Mesothelial cell of epicardium (in vitro differentiated cells): ENCODE measurements at regions not wholly inside any gene's neighbourhood (a gene's known extent, or its start where the extent isn't known, plus 50 kb on each side); places are given as distances from the start of the nearest gene placed in this dataset.

Experiments
- DNase-seq, 2 experiments: peaks; one replicate each; pipeline ENCODE4 v3.0.0; 2021; ENCODE audit warnings: low spot score in 2 of 2; ENCODE audit not compliant: unreplicated experiment in 2 of 2
- H3K27ac Mint-ChIP-seq: 2 replicates; pipeline ENCODE4 v1.8.0; 2021; ENCODE audit warnings: mixed read lengths
- H3K27me3 Mint-ChIP-seq: 2 replicates; pipeline ENCODE4 v1.8.0; 2021; ENCODE audit warnings: low read depth, mixed read lengths
- H3K36me3 Mint-ChIP-seq: 2 replicates; pipeline ENCODE4 v1.8.0; 2021; ENCODE audit warnings: mixed read lengths
- H3K4me1 Mint-ChIP-seq: 2 replicates; pipeline ENCODE4 v1.8.0; 2021; ENCODE audit warnings: mixed read lengths
- H3K4me3 Mint-ChIP-seq: 2 replicates; pipeline ENCODE4 v1.8.0; 2021; ENCODE audit warnings: mild to moderate bottlenecking, moderate library complexity, mixed read lengths
- H3K9me3 Mint-ChIP-seq: 2 replicates; pipeline ENCODE4 v1.8.0; 2021; ENCODE audit warnings: mixed read lengths
- TF ChIP-seq, protein P1 (sequence below): fragments of 200-600 bp; sonication (generic); IDR thresholded peaks from one replicate; pipeline ENCODE4 v1.5.0; 2021; ENCODE audit warnings: antibody characterized with exemption; ENCODE audit not compliant: unreplicated experiment

DNA sequence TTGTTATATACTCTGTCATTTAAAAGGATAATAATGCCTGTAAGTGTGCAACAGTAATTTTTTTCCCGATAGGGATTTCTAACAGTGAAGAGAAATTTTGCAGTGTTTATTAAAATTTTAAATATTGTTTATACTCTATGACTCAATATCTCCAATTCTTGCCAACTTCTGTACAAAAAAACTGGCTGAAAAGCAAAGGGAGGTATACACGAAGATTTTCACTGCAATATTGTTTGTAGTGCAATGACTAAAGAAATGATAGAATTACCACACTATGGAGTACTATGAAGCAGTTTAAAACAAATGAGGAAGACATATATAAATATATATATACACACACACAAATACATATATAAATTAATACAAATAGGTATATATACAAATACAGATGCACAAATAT is 187.9 kb upstream of the IL15 start:
- Mint-ChIP-seq H3K27ac (no peak overlapping the region), H3K4me3 (no peak overlapping the region)
- TF ChIP-seq, protein P1, sequence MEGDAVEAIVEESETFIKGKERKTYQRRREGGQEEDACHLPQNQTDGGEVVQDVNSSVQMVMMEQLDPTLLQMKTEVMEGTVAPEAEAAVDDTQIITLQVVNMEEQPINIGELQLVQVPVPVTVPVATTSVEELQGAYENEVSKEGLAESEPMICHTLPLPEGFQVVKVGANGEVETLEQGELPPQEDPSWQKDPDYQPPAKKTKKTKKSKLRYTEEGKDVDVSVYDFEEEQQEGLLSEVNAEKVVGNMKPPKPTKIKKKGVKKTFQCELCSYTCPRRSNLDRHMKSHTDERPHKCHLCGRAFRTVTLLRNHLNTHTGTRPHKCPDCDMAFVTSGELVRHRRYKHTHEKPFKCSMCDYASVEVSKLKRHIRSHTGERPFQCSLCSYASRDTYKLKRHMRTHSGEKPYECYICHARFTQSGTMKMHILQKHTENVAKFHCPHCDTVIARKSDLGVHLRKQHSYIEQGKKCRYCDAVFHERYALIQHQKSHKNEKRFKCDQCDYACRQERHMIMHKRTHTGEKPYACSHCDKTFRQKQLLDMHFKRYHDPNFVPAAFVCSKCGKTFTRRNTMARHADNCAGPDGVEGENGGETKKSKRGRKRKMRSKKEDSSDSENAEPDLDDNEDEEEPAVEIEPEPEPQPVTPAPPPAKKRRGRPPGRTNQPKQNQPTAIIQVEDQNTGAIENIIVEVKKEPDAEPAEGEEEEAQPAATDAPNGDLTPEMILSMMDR, result no peak

DNA sequence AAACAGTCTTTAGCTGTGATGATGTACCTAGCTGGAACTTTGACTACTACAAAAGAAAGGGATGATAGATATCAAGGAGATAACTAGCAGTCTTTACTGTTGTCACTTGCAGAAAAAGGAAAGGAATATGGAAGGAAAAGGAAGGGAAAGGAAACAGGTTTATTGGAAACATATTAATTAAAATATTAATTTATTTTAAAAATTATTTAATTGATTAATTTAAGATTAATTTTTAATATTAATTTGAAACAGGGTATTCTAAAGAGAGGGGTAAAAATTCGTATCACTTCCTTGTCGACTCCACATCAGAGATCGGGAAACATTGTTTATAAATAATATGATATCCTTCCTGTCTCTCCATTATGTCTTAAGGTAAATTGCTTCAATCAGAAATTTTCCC is 186.5 kb upstream of the IL15 start:
- TF ChIP-seq, protein P1, result no peak
- Mint-ChIP-seq H3K4me1 (peaks cover 3% of the 10 kb centered on the region), H3K4me3 (no peak overlapping the region), H3K27me3 (peaks cover 3% of the 10 kb centered on the region), H3K27ac (no peak overlapping the region), H3K9me3 (no peaks in the 10 kb centered on the region), H3K36me3 (no peaks in the 10 kb centered on the region)
- no peak for DNase-seq

More for the DNA sequence above, 187.9 kb upstream of the IL15 start:
- Mint-ChIP-seq H3K9me3 (no peaks in the 10 kb centered on the region), H3K36me3 (no peaks in the 10 kb centered on the region), H3K27me3 (peaks cover 3% of the 10 kb centered on the region), H3K4me1 (peaks cover 4% of the 10 kb centered on the region)
- DNase-seq, result no peak

DNA sequence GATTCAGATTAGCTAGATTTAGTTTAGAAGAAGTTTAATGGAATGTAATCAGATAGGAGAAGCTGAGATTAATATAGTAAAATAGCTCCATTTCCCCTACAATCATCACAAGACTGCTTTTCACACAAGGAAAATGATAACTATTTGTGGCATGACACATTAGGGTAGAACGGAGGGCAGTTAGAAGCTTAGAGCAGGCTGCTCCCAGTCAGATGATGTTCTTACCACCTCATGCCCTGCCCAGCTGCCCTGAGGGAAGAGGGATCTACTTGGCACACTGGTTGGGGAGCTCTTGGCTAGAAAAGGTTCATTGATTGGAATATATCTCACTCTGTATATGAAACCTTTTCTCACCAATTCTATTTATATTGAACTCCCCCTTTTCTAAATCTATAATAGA is 180.7 kb upstream of the IL15 start:
- H3K9me3 Mint-ChIP-seq, result no peaks in the 10 kb centered on the region
- DNase-seq, result no peak
- H3K4me3 Mint-ChIP-seq, result no peak overlapping the region
- no peaks in the 10 kb centered on the region for H3K36me3 Mint-ChIP-seq
- H3K4me1 Mint-ChIP-seq, result no peaks in the 10 kb centered on the region
- TF ChIP-seq, protein P1, result no peak
- H3K27ac Mint-ChIP-seq, result no peak overlapping the region
- H3K27me3 Mint-ChIP-seq, result no peaks in the 10 kb centered on the region

DNA sequence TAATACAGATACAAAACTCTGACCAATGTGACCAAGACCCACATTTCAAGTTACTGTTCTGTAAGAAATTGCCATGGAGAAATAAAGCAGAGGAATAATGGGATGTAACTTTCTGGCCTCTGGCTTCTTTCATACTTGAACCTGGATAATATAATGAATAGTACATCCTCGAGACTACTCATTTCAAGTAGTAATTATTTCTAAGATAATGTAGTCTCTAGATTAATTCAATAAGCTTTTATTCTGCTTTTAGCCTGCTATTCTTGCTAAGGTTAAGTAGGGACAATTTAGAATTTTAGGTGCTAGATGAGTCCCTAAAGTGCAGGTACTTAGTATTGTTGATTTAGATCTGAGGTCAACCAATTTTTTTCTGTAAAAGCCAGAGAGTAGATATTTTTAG is 178.7 kb upstream of the IL15 start:
- H3K27me3 Mint-ChIP-seq, result no peaks in the 10 kb centered on the region
- no peaks in the 10 kb centered on the region for H3K4me1 Mint-ChIP-seq
- DNase-seq, result no peak
- H3K4me3 Mint-ChIP-seq, result no peak overlapping the region
- no peaks in the 10 kb centered on the region for H3K36me3 Mint-ChIP-seq
- no peak overlapping the region for H3K27ac Mint-ChIP-seq
- TF ChIP-seq, protein P1, result no peak
- H3K9me3 Mint-ChIP-seq, result no peaks in the 10 kb centered on the region

DNA sequence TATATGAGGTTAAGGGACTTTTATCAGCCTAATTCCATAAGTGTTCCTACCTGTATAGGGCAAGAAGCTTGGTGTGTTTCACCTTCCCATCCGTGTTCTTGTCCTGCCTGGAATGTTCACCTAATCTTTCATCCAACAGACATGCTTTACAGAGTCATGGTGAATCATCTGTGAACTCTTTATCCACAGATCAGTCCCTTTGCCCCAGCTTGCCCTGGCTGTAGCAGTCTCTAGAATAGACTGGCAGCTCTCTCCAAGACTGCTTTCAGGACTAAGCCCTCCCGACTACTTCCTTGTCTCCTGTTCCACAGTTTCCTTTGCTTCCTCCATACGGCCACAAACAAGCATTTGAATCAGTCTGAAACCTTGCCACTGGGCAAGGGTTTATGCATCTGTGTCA is 177.9 kb upstream of the IL15 start:
- H3K4me1 Mint-ChIP-seq, result no peaks in the 10 kb centered on the region
- no peak overlapping the region for H3K4me3 Mint-ChIP-seq
- DNase-seq, result no peak
- H3K9me3 Mint-ChIP-seq, result no peaks in the 10 kb centered on the region
- no peaks in the 10 kb centered on the region for H3K36me3 Mint-ChIP-seq
- no peaks in the 10 kb centered on the region for H3K27me3 Mint-ChIP-seq
- H3K27ac Mint-ChIP-seq, result no peak overlapping the region
- TF ChIP-seq, protein P1, result no peak

DNA sequence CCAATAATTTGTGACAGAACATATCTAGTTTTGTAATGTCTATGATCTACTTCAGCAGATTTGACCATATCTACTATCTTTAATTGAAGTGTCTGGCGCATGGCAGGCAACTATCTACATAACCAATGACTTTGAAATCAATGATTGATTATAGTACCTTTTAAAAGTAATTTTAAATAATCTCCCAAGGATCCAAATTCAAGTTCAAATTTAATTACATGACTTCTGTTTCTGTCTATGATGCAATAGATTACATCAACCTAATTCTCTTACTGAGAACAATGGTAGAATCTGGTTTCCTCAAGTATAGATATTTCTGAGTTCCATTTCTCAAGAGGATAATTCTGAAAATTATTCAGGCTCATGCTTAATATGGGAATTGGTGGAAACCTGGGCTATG is 177.4 kb upstream of the IL15 start:
- no peak overlapping the region for H3K4me3 Mint-ChIP-seq
- DNase-seq, result no peak
- H3K27me3 Mint-ChIP-seq, result no peaks in the 10 kb centered on the region
- TF ChIP-seq, protein P1, result no peak
- H3K4me1 Mint-ChIP-seq, result peaks cover 1% of the 10 kb centered on the region
- no peaks in the 10 kb centered on the region for H3K9me3 Mint-ChIP-seq
- no peaks in the 10 kb centered on the region for H3K36me3 Mint-ChIP-seq
- no peak overlapping the region for H3K27ac Mint-ChIP-seq
